H1 (cell line): ENCODE measurements at regions not wholly inside any gene's neighbourhood (a gene's known extent, or its start where the extent isn't known, plus 50 kb on each side); places are given as distances from the start of the nearest gene placed in this dataset.

Source experiments
- CHD7 ChIP-seq: fragments of 300-600 bp; sonication (generic); IDR thresholded peaks from 2 replicates; pipeline ENCODE4 v1.7.1; 2012; ENCODE audit warnings: low read length, moderate library complexity, mild to moderate bottlenecking, inconsistent platforms; ENCODE audit not compliant: insufficient replicate concordance
- E2F6 ChIP-seq: IDR thresholded peaks from 2 replicates; pipeline ENCODE4 v1.6.1; 2012; ENCODE audit warnings: inconsistent platforms
- MAX ChIP-seq: IDR thresholded peaks from 2 replicates; pipeline ENCODE4 v1.6.1; 2012; ENCODE audit warnings: inconsistent platforms
- POLR2A ChIP-seq, 2 experiments: IDR thresholded peaks; 1 replicate in 1 of 2; 2 replicates in 1 of 2; pipeline ENCODE4 v1.6.1; 2011; ENCODE audit warnings: low read depth in 2 of 2, low read length in 2 of 2, mild to moderate bottlenecking in 2 of 2; ENCODE audit errors: control extremely low read depth in 1 of 2

- TF ChIP-seq CHD7 = no peak
- no peak for TF ChIP-seq E2F6
- no peak for TF ChIP-seq POLR2A (IDR thresholded peaks at IDR 0.05; ENCODE audit: control extremely low read depth in 1 of 2, low read depth in 2 of 2, low read length in 2 of 2)
- no peak for TF ChIP-seq MAX
- TF ChIP-seq, all 59 proteins: peak for 0
These were observed 233.1 kb downstream of the ZIC4 start (continued) for GRCh38 chr3:147173257-147173656.
